GM21619 (cell line): ENCODE measurements at regions not wholly inside any gene's neighbourhood (a gene's known extent, or its start where the extent isn't known, plus 50 kb on each side); places are given as distances from the start of the nearest gene placed in this dataset.

Experiments
- ATAC-seq: cut with Tn5 transposase; IDR thresholded peaks from one replicate; pipeline ENCODE4 v1.9.1; 2021; ENCODE audit not compliant: unreplicated experiment

DNA sequence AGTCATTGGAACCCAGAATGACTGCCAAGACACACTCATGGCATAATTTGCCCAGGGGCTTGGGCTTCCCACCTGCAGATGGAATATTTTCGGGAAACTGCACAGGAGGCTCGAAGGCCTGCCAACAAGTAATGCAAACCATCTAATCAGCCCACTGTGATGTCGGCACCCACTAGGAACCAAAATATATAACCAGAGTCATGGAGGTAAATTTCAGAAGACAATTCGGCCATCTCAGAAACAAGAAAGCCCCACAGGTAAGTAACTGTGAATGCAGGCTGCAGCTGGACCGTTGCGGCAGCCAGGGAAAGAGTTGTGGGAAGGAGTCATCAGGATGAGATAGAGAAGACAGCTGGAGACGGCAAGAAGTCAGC lies 264.4 kb downstream of the SYK start:
- ATAC-seq, result no peak

GRCh38 chr9:91066856-91067255 lies 265.2 kb downstream of the SYK start:
- no peak for ATAC-seq

DNA sequence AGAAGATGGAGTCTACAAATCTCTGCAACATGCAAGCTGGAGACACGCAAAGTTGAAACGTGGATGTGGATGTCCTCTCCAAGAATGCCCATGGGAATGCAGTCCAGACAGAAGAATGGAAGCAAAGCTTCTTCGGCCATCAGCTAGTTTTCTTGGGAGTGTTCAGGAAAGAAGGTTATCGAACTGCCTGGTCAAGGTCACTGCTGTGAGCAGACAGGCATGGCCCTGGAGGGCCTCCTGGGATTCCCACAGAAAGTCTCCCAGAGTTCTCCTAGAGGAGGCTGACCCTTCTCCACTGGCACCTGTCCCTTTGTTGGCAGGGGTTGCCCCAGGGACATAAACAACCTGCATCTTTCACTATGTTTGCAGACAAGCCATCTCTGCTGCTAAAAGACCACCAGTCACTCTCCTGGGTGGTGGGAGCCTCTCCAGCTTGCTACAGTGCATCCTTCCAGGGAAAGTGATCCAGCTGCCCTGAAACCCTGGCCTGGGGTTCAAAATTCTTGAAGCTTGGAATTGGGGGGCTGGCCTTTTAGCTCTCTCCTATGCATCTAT lies 265.8 kb downstream of the SYK start:
- no peak for ATAC-seq

- ATAC-seq, result no peak
These were observed 269.8 kb downstream of the SYK start for GRCh38 chr9:91071184-91071990.

DNA sequence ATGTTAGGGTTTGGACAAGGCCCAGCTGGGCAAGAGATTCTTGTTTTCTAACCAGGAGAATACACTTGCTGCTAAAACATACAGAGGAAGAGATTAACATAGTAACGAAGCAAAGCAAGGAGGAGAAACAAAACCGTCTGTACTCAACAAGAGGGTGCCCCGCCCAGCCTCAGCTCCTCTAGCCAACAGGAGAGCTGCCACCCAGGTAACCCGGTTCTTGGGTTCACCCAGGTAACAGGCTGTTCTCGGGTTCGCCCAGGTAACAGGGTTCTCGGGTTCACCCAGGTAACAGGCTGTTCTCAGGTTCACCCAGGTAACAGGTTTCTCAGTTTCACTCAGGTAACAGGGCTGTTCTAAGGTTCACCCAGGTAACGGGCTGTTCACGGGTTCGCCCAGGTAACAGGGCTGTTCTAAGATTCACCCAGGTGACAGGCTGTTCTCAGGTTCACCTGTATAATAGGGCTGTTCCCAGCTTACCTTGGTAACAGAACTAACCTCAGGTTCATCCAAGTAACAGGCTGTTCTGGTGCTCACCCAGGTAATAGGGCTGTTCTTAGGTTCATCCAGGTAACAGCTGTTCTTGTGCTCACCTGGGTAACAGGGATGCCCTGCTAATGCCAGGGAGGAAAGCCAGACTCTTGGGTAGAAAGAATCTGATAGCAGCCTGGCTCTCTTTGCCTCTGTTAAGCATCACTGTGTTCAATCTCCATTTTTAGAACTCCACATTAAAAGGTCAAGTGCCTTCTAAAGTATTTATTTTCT lies 271.6 kb downstream of the SYK start:
- ATAC-seq, result no peak

GRCh38 chr9:91073811-91074771 lies 272.5 kb downstream of the SYK start:
- no peak for ATAC-seq

GRCh38 chr9:91074866-91075265 lies 273.2 kb downstream of the SYK start:
- ATAC-seq, result no peak

DNA sequence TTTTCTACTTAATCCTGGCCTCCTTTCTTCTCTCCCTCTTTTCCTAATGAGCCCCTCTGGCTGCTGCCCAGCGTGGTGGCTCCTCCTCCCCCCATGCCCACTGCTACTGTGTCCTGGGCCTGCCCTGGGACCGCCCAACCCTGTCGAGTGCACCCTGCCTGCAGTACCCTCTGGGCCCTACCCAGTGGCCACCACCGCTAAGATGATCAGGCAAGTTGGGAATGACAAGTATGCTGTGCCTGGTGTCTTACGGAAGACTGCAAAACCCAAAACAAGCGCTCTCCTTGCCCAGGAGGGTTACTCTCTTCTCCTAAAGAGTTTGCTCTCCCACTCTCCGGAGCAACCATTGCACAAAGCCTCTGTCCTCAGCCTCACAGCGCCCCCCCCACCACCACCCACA lies 273.7 kb downstream of the SYK start:
- no peak for ATAC-seq

GRCh38 chr9:91077624-91078368 lies 276.2 kb downstream of the SYK start:
- no peak for ATAC-seq

- no peak for ATAC-seq
These were observed 276.7 kb downstream of the SYK start for GRCh38 chr9:91078369-91078695.

- ATAC-seq, result no peak
These were observed 279.0 kb downstream of the AUH start for GRCh38 chr9:91082731-91083130.

DNA sequence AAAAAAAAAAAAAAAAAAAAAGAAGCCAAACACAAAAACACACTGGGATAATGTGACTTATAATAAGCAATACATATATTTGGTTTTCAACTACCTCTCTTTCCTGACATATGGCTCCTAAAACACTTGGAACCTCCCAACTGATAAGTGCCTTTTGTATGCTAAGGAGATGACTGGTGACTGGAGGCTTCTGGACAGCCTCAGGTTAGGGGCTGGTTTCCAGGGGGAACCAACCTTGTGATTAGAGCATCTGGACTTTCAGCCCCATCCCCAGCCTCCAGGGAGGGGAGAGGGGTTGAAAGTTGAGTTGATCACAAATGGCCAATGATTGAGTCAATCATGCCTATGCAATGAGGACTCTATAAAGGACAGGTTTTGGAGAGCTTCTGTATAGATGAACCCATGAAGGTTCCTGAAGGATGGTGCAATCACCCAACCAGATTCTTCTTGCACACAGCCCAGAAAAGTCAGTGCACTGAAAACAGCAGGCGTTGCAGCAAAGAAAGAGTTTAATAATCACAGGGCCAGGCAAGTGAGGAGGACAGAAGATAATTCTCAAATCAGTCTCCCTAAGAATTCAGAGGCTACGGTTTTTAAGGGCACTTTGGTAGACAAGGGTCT lies 276.7 kb downstream of the AUH start:
- no peak for ATAC-seq

GRCh38 chr9:91085517-91086291 lies 276.0 kb downstream of the AUH start:
- no peak for ATAC-seq

DNA sequence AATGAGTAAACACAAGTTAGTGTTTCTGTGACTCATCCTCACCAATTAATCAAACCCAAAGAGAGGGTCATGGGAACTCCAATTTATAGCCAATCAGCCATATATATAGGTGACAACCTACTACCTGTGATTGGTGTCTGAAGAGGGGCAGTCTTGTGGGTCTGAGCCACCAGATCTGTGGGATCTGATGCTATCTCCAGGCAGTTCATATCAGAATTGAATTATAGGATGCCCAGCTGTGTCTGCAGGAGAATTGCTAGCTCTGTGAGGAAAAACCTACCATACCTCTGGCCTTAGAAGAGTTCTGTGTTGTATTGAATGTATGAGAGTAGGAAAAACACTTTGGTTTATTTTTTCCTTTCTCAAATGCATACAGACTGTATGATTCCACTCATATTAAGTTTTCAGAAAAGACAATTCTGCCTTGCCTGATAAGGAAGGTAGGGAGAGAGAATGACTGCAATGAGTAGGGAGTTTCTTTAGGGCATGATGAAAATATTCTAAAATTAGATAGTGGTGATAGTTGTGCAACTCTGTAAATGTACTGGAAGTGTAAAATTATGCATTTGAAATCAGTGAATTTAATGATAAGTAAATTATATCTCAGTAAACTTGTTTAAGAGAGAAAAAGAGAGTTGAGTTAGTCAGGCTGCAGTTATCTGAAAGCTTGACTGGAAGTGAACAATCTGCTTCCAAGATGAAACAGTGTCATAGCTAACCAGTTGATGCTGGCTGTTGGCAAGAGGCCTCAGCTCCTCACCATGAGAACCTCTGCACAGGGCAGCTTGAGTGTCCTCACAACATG lies 274.9 kb downstream of the AUH start:
- no peak for ATAC-seq

- no peak for ATAC-seq
These were observed 274.3 kb downstream of the AUH start for GRCh38 chr9:91087462-91087759.

- ATAC-seq, result no peak
These were observed 272.2 kb downstream of the AUH start for GRCh38 chr9:91089405-91090129.

- ATAC-seq, result no peak
These were observed 271.6 kb downstream of the AUH start for GRCh38 chr9:91090130-91090410.

GRCh38 chr9:91092214-91092613 lies 269.5 kb downstream of the AUH start:
- no peak for ATAC-seq
